DND-41 (cell line): ENCODE measurements at regions not wholly inside any gene's neighbourhood (a gene's known extent, or its start where the extent isn't known, plus 50 kb on each side); places are given as distances from the start of the nearest gene placed in this dataset.

Source experiments
- ATAC-seq: fragments of 200-7000 bp; cut with Tn5 transposase; 3 replicates; pipeline ENCODE4 v1.9.1; 2021; ENCODE audit warnings: low read depth; ENCODE audit not compliant: insufficient read depth
- DNase-seq: peaks from one replicate; pipeline ENCODE4 v3.0.0-alpha.2; 2020
- H2AFZ ChIP-seq: 2 replicates; pipeline ENCODE4 v1.6.0; 2012; ENCODE audit warnings: low read depth, low read length
- H3K27ac ChIP-seq: 2 replicates; pipeline ENCODE4 v1.5.1; 2012; ENCODE audit warnings: low read length, inconsistent platforms
- H3K27me3 ChIP-seq: fragments of 200-600 bp; sonication (generic); 2 replicates; pipeline ENCODE4 v1.6.0; 2012; ENCODE audit warnings: low read length, mild to moderate bottlenecking, inconsistent platforms; ENCODE audit not compliant: insufficient read depth, poor library complexity
- H3K36me3 ChIP-seq: 2 replicates; pipeline ENCODE4 v1.5.1; 2012; ENCODE audit warnings: low read length, inconsistent platforms; ENCODE audit not compliant: insufficient read depth
- H3K4me1 ChIP-seq: 2 replicates; pipeline ENCODE4 v1.5.1; 2012; ENCODE audit warnings: mild to moderate bottlenecking, low read length; ENCODE audit not compliant: insufficient read depth
- H3K4me2 ChIP-seq: 2 replicates; pipeline ENCODE4 v1.6.0; 2012; ENCODE audit warnings: mild to moderate bottlenecking, moderate library complexity, low read length, inconsistent platforms; ENCODE audit not compliant: insufficient read depth
- H3K4me3 ChIP-seq, 2 experiments: fragments of 200-600 bp in 1 of 2; shearing (Covaris generic) in 1 of 2; 2 replicates each; pipeline ENCODE4 v1.5.1; 2012 to 2016; ENCODE audit warnings: inconsistent platforms in 2 of 2, low read length in 2 of 2, mild to moderate bottlenecking in 2 of 2, low read depth in 1 of 2, moderate library complexity in 1 of 2
- H3K79me2 ChIP-seq: 2 replicates; pipeline ENCODE4 v1.6.0; 2012; ENCODE audit warnings: low read length, inconsistent platforms; ENCODE audit not compliant: insufficient read depth
- H3K9ac ChIP-seq: 2 replicates; pipeline ENCODE4 v1.6.0; 2012; ENCODE audit warnings: low read depth, mild to moderate bottlenecking, inconsistent platforms, low read length, moderate library complexity
- H3K9me3 ChIP-seq: 2 replicates; pipeline ENCODE4 v1.5.1; 2012; ENCODE audit warnings: low read length, moderate library complexity, mild to moderate bottlenecking, inconsistent platforms; ENCODE audit not compliant: insufficient read depth, severe bottlenecking
- H4K20me1 ChIP-seq: 2 replicates; pipeline ENCODE4 v1.6.0; 2012; ENCODE audit warnings: low read length; ENCODE audit not compliant: insufficient read depth
- CTCF ChIP-seq: IDR thresholded peaks from 2 replicates; pipeline ENCODE4 v1.5.1; 2012; ENCODE audit warnings: borderline replicate concordance, low read length, moderate library complexity, mild to moderate bottlenecking; ENCODE audit not compliant: poor library complexity, severe bottlenecking; ENCODE audit errors: extremely low read depth
- EZH2 ChIP-seq: IDR thresholded peaks from 3 replicates; pipeline ENCODE4 v1.6.1; 2012; ENCODE audit warnings: borderline replicate concordance, low read depth, mild to moderate bottlenecking, moderate library complexity, low read length, inconsistent platforms; ENCODE audit not compliant: severe bottlenecking

GRCh38 chr2:20935168-20935775, 108.6 kb downstream of the APOB start:
- H2AFZ ChIP-seq: no peak overlapping the region
- no peak for ATAC-seq
- no peak for DNase-seq
- H3K4me2 ChIP-seq: no peak overlapping the region
- H4K20me1 ChIP-seq: no peaks in the 10 kb centered on the region
- no peak overlapping the region for H3K4me3 ChIP-seq
- no peaks in the 10 kb centered on the region for H3K9me3 ChIP-seq
- no peak for TF ChIP-seq EZH2
- TF ChIP-seq CTCF: no peak
- H3K27me3 ChIP-seq: no peaks in the 10 kb centered on the region
- no peaks in the 10 kb centered on the region for H3K4me1 ChIP-seq
- no peaks in the 10 kb centered on the region for H3K36me3 ChIP-seq
- H3K79me2 ChIP-seq: no peaks in the 10 kb centered on the region
- no peak overlapping the region for H3K9ac ChIP-seq
- no peak overlapping the region for H3K27ac ChIP-seq

GRCh38 chr2:20934236-20934635, 109.6 kb downstream of the APOB start:
- H3K9me3 ChIP-seq: no peaks in the 10 kb centered on the region
- no peak for DNase-seq
- no peaks in the 10 kb centered on the region for H3K27me3 ChIP-seq
- no peaks in the 10 kb centered on the region for H4K20me1 ChIP-seq
- TF ChIP-seq EZH2: no peak
- no peak for TF ChIP-seq CTCF
- no peaks in the 10 kb centered on the region for H3K4me1 ChIP-seq
- no peak overlapping the region for H3K27ac ChIP-seq
- H3K79me2 ChIP-seq: no peaks in the 10 kb centered on the region
- no peaks in the 10 kb centered on the region for H3K36me3 ChIP-seq
- no peak overlapping the region for H2AFZ ChIP-seq
- H3K4me3 ChIP-seq: no peak overlapping the region
- H3K4me2 ChIP-seq: no peak overlapping the region
- no peak for ATAC-seq
- no peak overlapping the region for H3K9ac ChIP-seq

- DNase-seq (no peak), ATAC-seq (no peak)
- Histone ChIP-seq H4K20me1 (no peaks in the 10 kb centered on the region), H3K9ac (no peak overlapping the region), H3K4me1 (no peaks in the 10 kb centered on the region), H3K9me3 (no peaks in the 10 kb centered on the region), H3K4me2 (no peak overlapping the region), H3K79me2 (no peaks in the 10 kb centered on the region), H3K4me3 (no peak overlapping the region), H3K27me3 (no peaks in the 10 kb centered on the region), H3K27ac (no peak overlapping the region), H3K36me3 (no peaks in the 10 kb centered on the region), H2AFZ (no peak overlapping the region)
- TF ChIP-seq EZH2: no peak
- no peak for TF ChIP-seq CTCF
These were observed 110.2 kb downstream of the APOB start for GRCh38 chr2:20933714-20934113.
